PFSK-1 (cell line): ENCODE measurements at regions not wholly inside any gene's neighbourhood (a gene's known extent, or its start where the extent isn't known, plus 50 kb on each side); places are given as distances from the start of the nearest gene placed in this dataset.

Source experiments
- POLR2AphosphoS5 ChIP-seq: IDR thresholded peaks from 2 replicates; pipeline ENCODE4 v1.6.1; 2012; ENCODE audit warnings: low read depth, mild to moderate bottlenecking, control low read depth, low read length, moderate library complexity
- REST ChIP-seq, 2 experiments: IDR thresholded peaks; 2 replicates each; pipeline versions ENCODE4 v1.6.1 to v1.8.0; 2011 to 2012; ENCODE audit warnings: low read depth in 2 of 2, low read length in 2 of 2, control low read depth in 1 of 2, inconsistent platforms in 1 of 2, mild to moderate bottlenecking in 1 of 2, moderate library complexity in 1 of 2; ENCODE audit not compliant: insufficient read depth in 1 of 2
- TAF1 ChIP-seq: IDR thresholded peaks from 2 replicates; pipeline ENCODE4 v1.6.1; 2012; ENCODE audit warnings: low read length, control low read depth, borderline replicate concordance; ENCODE audit not compliant: insufficient read depth

- TF ChIP-seq POLR2AphosphoS5 (no peak), REST (IDR thresholded peaks at IDR 0.05; ENCODE audit: insufficient read depth in 1 of 2, low read depth in 2 of 2, low read length in 2 of 2) (no peak), TAF1 (no peak)
These were observed 569.1 kb downstream of the ACTL7B start for GRCh38 chr9:108286638-108287206.
